GM12891 (cell line): ENCODE measurements at regions not wholly inside any gene's neighbourhood (a gene's known extent, or its start where the extent isn't known, plus 50 kb on each side); places are given as distances from the start of the nearest gene placed in this dataset.

ENCODE experiments used
- POLR2A ChIP-seq: IDR thresholded peaks from 2 replicates; pipeline ENCODE4 v1.6.1; 2011; ENCODE audit warnings: low read depth, low read length, control low read depth
- POLR2AphosphoS5 ChIP-seq: IDR thresholded peaks from 2 replicates; pipeline ENCODE4 v1.6.1; 2011; ENCODE audit warnings: low read depth, low read length, control low read depth
- POU2F2 ChIP-seq: IDR thresholded peaks from 2 replicates; pipeline ENCODE4 v1.6.1; 2011; ENCODE audit warnings: low read depth, mild to moderate bottlenecking, control low read depth, low read length, moderate library complexity
- SPI1 ChIP-seq: IDR thresholded peaks from 2 replicates; pipeline ENCODE4 v1.6.1; 2011; ENCODE audit warnings: low read depth, low read length, control low read depth
- TAF1 ChIP-seq: IDR thresholded peaks from 2 replicates; pipeline ENCODE4 v1.6.1; 2011; ENCODE audit warnings: low read depth, low read length, control low read depth

DNA sequence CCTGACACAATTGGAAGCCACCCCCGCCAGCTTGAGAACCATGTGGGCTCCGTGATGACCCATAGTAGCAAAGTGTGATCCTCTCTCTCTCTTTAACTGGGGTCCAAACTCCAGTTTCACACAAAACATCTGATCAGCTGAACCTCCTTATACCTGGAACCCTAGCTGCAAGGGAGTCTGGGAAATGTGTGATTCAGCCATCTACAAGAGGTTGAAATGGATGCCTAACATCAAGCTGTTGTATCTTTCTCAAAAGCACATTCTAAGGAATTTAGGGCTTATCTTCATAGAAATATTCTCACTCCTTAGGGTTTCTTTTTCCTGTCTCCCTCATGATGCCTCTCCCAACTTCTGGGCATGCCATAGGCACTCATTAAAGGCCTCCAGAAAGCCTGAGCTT is 126.0 kb downstream of the BCOR start:
- TF ChIP-seq POLR2A (no peak), TAF1 (no peak), POU2F2 (no peak), POLR2AphosphoS5 (no peak), SPI1 (no peak)
